ENCODE measurements at regions not wholly inside any gene's neighbourhood (a gene's known extent, or its start where the extent isn't known, plus 50 kb on each side); places are given as distances from the start of the nearest gene placed in this dataset.

GRCh38 chr20:12790859-12791258 lies 217.9 kb upstream of the SPTLC3 start:
- no peak overlapping the region for H4K5ac ChIP-seq (ENCODE audit: insufficient read length, low read depth, low read length)
- H3K56ac ChIP-seq (ENCODE audit: insufficient read length, low read depth, low read length) = no peak overlapping the region
- no peaks in the 10 kb centered on the region for H3K9me3 ChIP-seq (ENCODE audit: control insufficient read depth, low read depth, low read length)
- Mint-ChIP-seq H3K27me3 (ENCODE audit: low read depth) (no peaks in the 10 kb centered on the region), H3K9me3 (no peaks in the 10 kb centered on the region), H3K4me3 (no peak overlapping the region), H3K4me1 (peaks cover 12 to 13% of the 10 kb centered on the region in 2 experiments), H3K36me3 (ENCODE audit: insufficient read depth in 1 of 3, low read depth in 3 of 3) (no peaks in the 10 kb centered on the region), H3K27ac (no peak overlapping the region)
- H3K27me3 ChIP-seq (ENCODE audit: insufficient read depth, low read length) = no peaks in the 10 kb centered on the region
- H2BK20ac ChIP-seq (ENCODE audit: low read depth, low read length, poor library complexity, severe bottlenecking) = no peak overlapping the region
- H2AFZ ChIP-seq (ENCODE audit: low read length) = no peak overlapping the region
- H4K20me1 ChIP-seq (ENCODE audit: control insufficient read depth, insufficient read depth, insufficient read length) = no peaks in the 10 kb centered on the region
- H4K91ac ChIP-seq (ENCODE audit: insufficient read length, low read depth, low read length) = no peak overlapping the region
- no peak overlapping the region for H3K18ac ChIP-seq (ENCODE audit: insufficient read length, low read depth, low read length)
- no peak overlapping the region for H3K4me2 ChIP-seq (ENCODE audit: insufficient read depth, insufficient read length, low read length)
- no peak overlapping the region for H2AK5ac ChIP-seq (ENCODE audit: insufficient read length, low read length)
- no peak overlapping the region for H3K9ac ChIP-seq (ENCODE audit: extremely low read depth, insufficient read length, low read length)
- H2BK5ac ChIP-seq (ENCODE audit: insufficient read length, low read length) = no peak overlapping the region
- H3K23ac ChIP-seq (ENCODE audit: insufficient read length, low read depth, low read length) = no peak overlapping the region
- H3T11ph ChIP-seq (ENCODE audit: low read length) = no peak overlapping the region
- H3K23me2 ChIP-seq (ENCODE audit: insufficient read length, low read depth, low read length, poor library complexity, severe bottlenecking) = no peaks in the 10 kb centered on the region
- WGBS (ENCODE audit: extremely low coverage, insufficient read length, low lambda C conversion rate) = no CpG with 5 or more reads among the region's 1 CpG
- no peak overlapping the region for H3K14ac ChIP-seq (ENCODE audit: insufficient read depth, low read length)
- TF ChIP-seq CTCF (conservative IDR thresholded peaks at IDR 0.05) = no peak
- no peak overlapping the region for H3K27ac ChIP-seq (ENCODE audit: insufficient read length, low read depth, low read length)
- no peak overlapping the region for H3K4ac ChIP-seq (ENCODE audit: low read depth, low read length)
- H4K8ac ChIP-seq (replicated peaks; ENCODE audit: insufficient read length, low read depth, low read length) = no peak overlapping the region
- no peak overlapping the region for H2BK12ac ChIP-seq (ENCODE audit: insufficient read length, low read depth, low read length)
- no peak for DNase-seq
- H3K79me1 ChIP-seq (ENCODE audit: insufficient read depth, low read depth, low read length, poor library complexity, severe bottlenecking) = no peaks in the 10 kb centered on the region
- H2BK15ac ChIP-seq (ENCODE audit: low read depth, low read length) = no peak overlapping the region
- H3K79me2 ChIP-seq (ENCODE audit: insufficient read depth, low read length) = no peaks in the 10 kb centered on the region
- no peak overlapping the region for H2BK120ac ChIP-seq (ENCODE audit: low read depth, low read length, poor library complexity, severe bottlenecking)
- H3K4me1 ChIP-seq (ENCODE audit: insufficient read depth, low read length) = no peaks in the 10 kb centered on the region
